WERI-Rb-1 (cell line): ENCODE measurements at regions not wholly inside any gene's neighbourhood (a gene's known extent, or its start where the extent isn't known, plus 50 kb on each side); places are given as distances from the start of the nearest gene placed in this dataset.

ENCODE experiments used
- DNase-seq: peaks from one replicate; pipeline ENCODE4 v3.0.0-alpha.2; 2020
- H3K27ac ChIP-seq: fragments of 250-450 bp; sonication (Bioruptor Pico); 2 replicates; pipeline ENCODE4 v1.5.1; 2020; ENCODE audit warnings: mild to moderate bottlenecking, moderate library complexity
- H3K27me3 ChIP-seq: fragments of 250-450 bp; sonication (Bioruptor Pico); 2 replicates; pipeline ENCODE4 v1.5.1; 2021; ENCODE audit warnings: mild to moderate bottlenecking, low read depth, moderate library complexity; ENCODE audit not compliant: insufficient read depth, severe bottlenecking
- H3K36me3 ChIP-seq: fragments of 250-450 bp; sonication (Bioruptor Pico); 2 replicates; pipeline ENCODE4 v1.5.1; 2020; ENCODE audit warnings: mild to moderate bottlenecking, moderate library complexity
- H3K4me3 ChIP-seq: 2 replicates; pipeline ENCODE4 v1.5.1; 2011; ENCODE audit warnings: low read depth, mild to moderate bottlenecking, control low read depth, low read length
- H3K9me3 ChIP-seq: fragments of 250-450 bp; sonication (Bioruptor Pico); 2 replicates; pipeline ENCODE4 v1.5.1; 2021; ENCODE audit warnings: mild to moderate bottlenecking, moderate library complexity; ENCODE audit not compliant: severe bottlenecking
- TF ChIP-seq, protein P1 (sequence below): IDR thresholded peaks from 2 replicates; pipeline ENCODE4 v1.5.1; 2011; ENCODE audit warnings: low read depth, mild to moderate bottlenecking, control low read depth, inconsistent platforms, low read length

DNA sequence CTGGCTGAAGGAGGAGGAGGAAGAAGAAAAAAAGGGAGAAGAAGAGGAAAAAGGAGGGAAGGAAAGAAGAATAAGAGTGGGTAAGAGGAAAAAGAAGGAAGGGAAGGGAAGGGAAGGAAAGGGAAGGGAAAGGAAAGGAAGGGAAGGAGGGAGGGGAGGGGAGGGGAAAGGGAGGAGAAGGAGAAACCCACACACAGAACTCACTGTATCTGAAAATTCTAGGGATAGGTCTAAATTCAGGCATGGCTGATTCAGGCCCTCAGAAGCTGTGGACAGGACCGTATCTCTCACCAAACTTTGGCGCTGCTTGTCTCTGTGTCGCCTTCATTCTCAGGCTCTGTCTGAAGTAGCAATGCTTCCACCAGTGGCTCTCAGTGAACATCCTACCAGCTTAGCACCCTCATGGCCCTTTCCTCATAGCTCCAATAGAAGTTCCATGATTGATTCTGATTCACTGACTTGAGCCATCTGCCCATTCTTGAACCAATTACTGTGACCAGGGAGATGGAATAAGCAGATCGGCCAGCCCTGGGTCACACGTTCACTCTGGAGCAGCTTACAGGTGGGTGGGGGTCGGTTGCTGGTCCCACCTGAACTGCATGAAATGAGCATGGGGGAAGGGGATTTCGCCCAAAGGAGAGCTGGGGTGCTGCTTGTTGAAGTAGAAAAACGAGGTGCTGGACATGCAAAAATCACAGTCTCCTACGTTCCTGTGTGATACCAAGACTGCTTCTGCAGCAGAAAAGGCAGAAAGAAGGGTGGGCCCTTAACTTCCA lies 59.7 kb downstream of the TTC32 start:
- H3K4me3 ChIP-seq: no peak overlapping the region
- peaks cover 97% of the 10 kb centered on the region for H3K27me3 ChIP-seq
- TF ChIP-seq, protein P1, sequence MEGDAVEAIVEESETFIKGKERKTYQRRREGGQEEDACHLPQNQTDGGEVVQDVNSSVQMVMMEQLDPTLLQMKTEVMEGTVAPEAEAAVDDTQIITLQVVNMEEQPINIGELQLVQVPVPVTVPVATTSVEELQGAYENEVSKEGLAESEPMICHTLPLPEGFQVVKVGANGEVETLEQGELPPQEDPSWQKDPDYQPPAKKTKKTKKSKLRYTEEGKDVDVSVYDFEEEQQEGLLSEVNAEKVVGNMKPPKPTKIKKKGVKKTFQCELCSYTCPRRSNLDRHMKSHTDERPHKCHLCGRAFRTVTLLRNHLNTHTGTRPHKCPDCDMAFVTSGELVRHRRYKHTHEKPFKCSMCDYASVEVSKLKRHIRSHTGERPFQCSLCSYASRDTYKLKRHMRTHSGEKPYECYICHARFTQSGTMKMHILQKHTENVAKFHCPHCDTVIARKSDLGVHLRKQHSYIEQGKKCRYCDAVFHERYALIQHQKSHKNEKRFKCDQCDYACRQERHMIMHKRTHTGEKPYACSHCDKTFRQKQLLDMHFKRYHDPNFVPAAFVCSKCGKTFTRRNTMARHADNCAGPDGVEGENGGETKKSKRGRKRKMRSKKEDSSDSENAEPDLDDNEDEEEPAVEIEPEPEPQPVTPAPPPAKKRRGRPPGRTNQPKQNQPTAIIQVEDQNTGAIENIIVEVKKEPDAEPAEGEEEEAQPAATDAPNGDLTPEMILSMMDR: no peak

DNA sequence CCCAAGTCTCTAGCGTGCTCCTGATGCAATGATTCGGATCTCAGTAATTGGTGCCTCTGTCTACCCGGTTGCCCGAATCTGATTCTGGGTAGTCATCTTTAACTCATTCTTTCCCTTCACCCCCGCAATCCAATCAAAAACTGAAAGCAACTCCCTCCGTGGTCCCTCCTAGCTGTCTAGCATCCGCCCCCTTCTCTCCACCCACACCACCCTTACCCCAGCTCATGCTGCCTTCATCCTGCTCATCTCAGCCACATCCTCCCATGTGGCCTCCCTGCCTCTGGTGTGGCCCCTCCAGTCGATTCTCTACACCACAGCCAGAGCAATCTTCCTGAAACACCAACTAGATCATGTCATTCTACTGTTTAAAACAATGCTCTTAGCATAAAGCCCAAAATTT lies 62.3 kb downstream of the TTC32 start:
- Histone ChIP-seq H3K27me3 (peaks cover 95% of the 10 kb centered on the region), H3K4me3 (no peak overlapping the region), H3K27ac (no peak overlapping the region), H3K36me3 (no peaks in the 10 kb centered on the region), H3K9me3 (peaks cover 2% of the 10 kb centered on the region)
- no peak for DNase-seq
- TF ChIP-seq, protein P1: no peak

More for the DNA sequence above, 59.7 kb downstream of the TTC32 start:
- Histone ChIP-seq H3K36me3 (no peaks in the 10 kb centered on the region), H3K27ac (no peak overlapping the region), H3K9me3 (peaks cover 8% of the 10 kb centered on the region)
- no peak for DNase-seq

DNA sequence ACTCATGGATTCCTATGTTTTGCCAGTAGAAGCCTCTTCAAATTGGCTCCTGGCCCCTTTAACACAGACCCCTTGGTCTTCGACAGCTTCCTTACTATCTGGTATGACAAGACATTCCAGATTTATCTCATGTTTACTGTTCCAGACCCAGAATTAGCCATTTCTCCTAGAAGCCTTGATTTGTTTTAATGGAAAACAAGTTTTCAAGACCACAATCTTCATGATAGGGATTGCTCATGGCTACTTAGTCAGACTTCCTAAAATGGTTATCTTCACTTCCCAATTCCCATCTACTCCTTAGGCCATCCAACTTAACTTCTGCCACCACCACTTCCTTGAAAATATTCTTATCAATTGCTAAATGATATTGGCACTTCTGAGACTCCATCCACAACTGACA lies 63.2 kb downstream of the TTC32 start:
- Histone ChIP-seq H3K9me3 (peaks cover 2% of the 10 kb centered on the region), H3K27me3 (peaks cover 94% of the 10 kb centered on the region), H3K4me3 (no peak overlapping the region), H3K27ac (no peak overlapping the region), H3K36me3 (no peaks in the 10 kb centered on the region)
- TF ChIP-seq, protein P1: no peak
- DNase-seq: no peak

DNA sequence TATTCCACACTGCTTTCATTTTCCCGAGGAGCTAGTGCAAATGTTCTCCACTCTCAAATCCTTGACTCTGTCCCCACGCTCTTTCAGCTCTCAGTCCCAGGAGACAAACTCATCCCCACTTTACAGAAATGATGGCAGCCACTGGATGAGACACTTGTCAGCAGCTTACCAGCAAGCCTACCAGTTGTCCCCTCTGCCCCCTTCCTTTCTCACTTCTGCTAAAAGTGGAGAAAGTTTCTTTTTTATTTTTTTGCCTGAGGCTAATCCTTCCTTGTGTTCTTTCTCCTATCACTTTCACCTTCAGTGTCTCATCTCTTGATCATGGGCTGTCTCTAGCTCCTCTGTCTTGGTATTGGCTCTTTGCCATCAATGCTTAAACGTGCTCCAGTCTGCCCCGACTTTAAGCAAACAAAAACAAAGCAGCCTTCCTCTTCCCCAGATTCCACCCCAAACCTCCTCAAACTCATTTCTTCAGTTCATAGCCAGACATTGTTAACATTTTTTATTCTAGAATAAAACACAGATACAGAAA lies 64.5 kb downstream of the TTC32 start:
- Histone ChIP-seq H3K27me3 (peaks cover 84% of the 10 kb centered on the region), H3K9me3 (peaks cover 2% of the 10 kb centered on the region), H3K36me3 (no peaks in the 10 kb centered on the region), H3K4me3 (no peak overlapping the region), H3K27ac (no peak overlapping the region)
- no peak for DNase-seq
- TF ChIP-seq, protein P1: no peak

DNA sequence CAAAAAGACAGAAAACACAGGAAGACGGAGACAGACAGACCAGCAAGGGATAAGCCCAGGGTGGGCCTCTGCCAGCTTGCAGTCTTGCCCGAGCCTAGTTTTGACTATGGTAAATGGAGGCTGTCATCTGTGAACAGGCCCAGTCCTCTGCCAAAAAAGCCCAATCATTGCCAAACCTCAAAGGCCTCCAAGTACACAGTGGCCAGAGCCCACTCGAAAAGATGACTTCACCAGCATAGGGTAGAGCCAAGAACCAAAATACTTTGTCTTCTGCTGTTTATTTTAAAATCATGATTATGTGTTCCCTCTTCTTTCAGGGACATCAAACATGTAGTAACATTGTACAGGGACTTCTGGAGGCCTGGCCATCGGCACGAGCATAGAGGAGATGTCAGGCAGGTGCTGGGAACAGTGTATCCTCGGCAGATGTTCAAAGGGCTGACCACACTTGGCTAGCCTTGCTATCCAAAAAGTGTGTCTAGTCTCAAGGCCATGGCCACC lies 66.0 kb downstream of the TTC32 start:
- Histone ChIP-seq H3K27ac (no peak overlapping the region), H3K9me3 (peaks cover 2% of the 10 kb centered on the region), H3K4me3 (no peak overlapping the region), H3K27me3 (peaks cover 76% of the 10 kb centered on the region), H3K36me3 (no peaks in the 10 kb centered on the region)
- TF ChIP-seq, protein P1: no peak
- no peak for DNase-seq
